Natural killer cell (primary cell): ENCODE measurements at regions not wholly inside any gene's neighbourhood (a gene's known extent, or its start where the extent isn't known, plus 50 kb on each side); places are given as distances from the start of the nearest gene placed in this dataset.

ENCODE experiments used
- ATAC-seq, 3 donors: fragments of 150-1000 bp in 2 of 3; fragments of 200-7000 bp in 1 of 3; cut with Tn5 transposase; 1 replicate in 1 of 3; 2 replicates in 2 of 3; pipeline ENCODE4 v1.10.0; 2021; ENCODE audit warnings: mild to moderate bottlenecking in 2 of 3, moderate library complexity in 2 of 3
- DNase-seq, 2 donors: peaks; one replicate each; pipeline versions ENCODE4 v3.0.0 to v3.0.0-alpha.2; 2013 to 2021; ENCODE audit warnings: mixed read lengths in 1 of 2
- H3K27ac ChIP-seq: one replicate; pipeline ENCODE4 v1.5.1; 2013; ENCODE audit warnings: mild to moderate bottlenecking, low read length
- H3K27me3 ChIP-seq: one replicate; pipeline ENCODE4 v1.6.1; 2013; ENCODE audit warnings: low read length; ENCODE audit not compliant: control insufficient read depth, insufficient read depth
- H3K36me3 ChIP-seq: one replicate; pipeline ENCODE4 v1.6.1; 2013; ENCODE audit warnings: low read length; ENCODE audit not compliant: control insufficient read depth, insufficient read depth
- H3K4me1 ChIP-seq: one replicate; pipeline ENCODE4 v1.6.1; 2013; ENCODE audit warnings: low read length; ENCODE audit not compliant: control insufficient read depth, insufficient read depth
- H3K4me3 ChIP-seq: one replicate; pipeline ENCODE4 v1.5.1; 2013; ENCODE audit warnings: low read length
- H3K9me3 ChIP-seq: one replicate; pipeline ENCODE4 v1.6.1; 2013; ENCODE audit warnings: low read length; ENCODE audit not compliant: control insufficient read depth, insufficient read depth
- H3K27ac Mint-ChIP-seq, 2 donors: one replicate each; pipeline ENCODE4 v1.8.0; 2022; ENCODE audit warnings: mild to moderate bottlenecking in 2 of 2, mixed read lengths in 2 of 2, moderate library complexity in 1 of 2
- H3K27me3 Mint-ChIP-seq, 2 donors: one replicate each; pipeline ENCODE4 v1.8.0; 2022; ENCODE audit warnings: low read depth in 2 of 2, mixed read lengths in 2 of 2
- H3K36me3 Mint-ChIP-seq: one replicate; pipeline ENCODE4 v1.8.0; 2022; ENCODE audit warnings: mixed read lengths
- H3K4me1 Mint-ChIP-seq, 2 donors: one replicate each; pipeline ENCODE4 v1.8.0; 2022; ENCODE audit warnings: mixed read lengths in 2 of 2
- H3K4me3 Mint-ChIP-seq: one replicate; pipeline ENCODE4 v1.8.0; 2022; ENCODE audit warnings: mild to moderate bottlenecking, moderate library complexity, mixed read lengths
- H3K9me3 Mint-ChIP-seq, 2 donors: one replicate each; pipeline ENCODE4 v1.8.0; 2022; ENCODE audit warnings: mixed read lengths in 2 of 2
- WGBS: methylation state at CpG from one replicate; pipeline ENCODE4 v1.1.7; 2013; ENCODE audit warnings: missing lambda C conversion rate; ENCODE audit not compliant: insufficient coverage; 5-methylcytosine and 5-hydroxymethylcytosine counted together
- intact Hi-C: fragments of 100-400 bp; cut with micrococcal nuclease; formaldehyde crosslinking; loops from one replicate; pipeline ENCODE4 v1.14.2; 2022
- TF ChIP-seq, protein P1 (sequence below): fragments of 200-600 bp; IDR thresholded peaks from one replicate; pipeline ENCODE4 v1.8.0; 2022; ENCODE audit warnings: antibody characterized with exemption

DNA sequence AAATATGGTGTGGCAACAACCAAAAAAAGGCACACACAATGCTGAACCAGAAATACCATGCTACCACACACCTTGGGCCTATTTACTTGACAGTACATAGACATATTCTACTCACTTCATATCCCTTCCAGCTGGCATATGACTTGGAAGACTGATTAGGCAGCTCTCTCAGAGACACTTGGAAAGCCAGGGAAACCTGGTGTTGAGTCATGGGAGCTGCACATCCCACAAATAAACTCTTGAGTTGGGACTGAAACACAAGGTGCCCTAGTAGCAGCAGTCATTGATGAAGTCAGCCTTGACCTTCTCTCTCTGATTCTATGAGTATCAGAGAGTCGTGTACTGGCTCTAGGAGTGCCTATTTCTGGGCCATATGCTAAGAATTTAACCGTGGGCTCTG is 776.6 kb upstream of the LCORL start:
- Histone ChIP-seq H3K9me3 (no peaks in the 10 kb centered on the region), H3K36me3 (no peaks in the 10 kb centered on the region), H3K4me1 (no peaks in the 10 kb centered on the region), H3K4me3 (no peak overlapping the region), H3K27ac (no peak overlapping the region), H3K27me3 (no peaks in the 10 kb centered on the region)
- ATAC-seq (no peak), DNase-seq (no peak)
- Mint-ChIP-seq H3K36me3 (no peaks in the 10 kb centered on the region), H3K27ac (no peak overlapping the region), H3K4me3 (no peak overlapping the region), H3K4me1 (no peaks in the 10 kb centered on the region), H3K9me3 (peaks cover 4 to 10% of the 10 kb centered on the region in 2 donors), H3K27me3 (no peaks in the 10 kb centered on the region)
- TF ChIP-seq, protein P1, sequence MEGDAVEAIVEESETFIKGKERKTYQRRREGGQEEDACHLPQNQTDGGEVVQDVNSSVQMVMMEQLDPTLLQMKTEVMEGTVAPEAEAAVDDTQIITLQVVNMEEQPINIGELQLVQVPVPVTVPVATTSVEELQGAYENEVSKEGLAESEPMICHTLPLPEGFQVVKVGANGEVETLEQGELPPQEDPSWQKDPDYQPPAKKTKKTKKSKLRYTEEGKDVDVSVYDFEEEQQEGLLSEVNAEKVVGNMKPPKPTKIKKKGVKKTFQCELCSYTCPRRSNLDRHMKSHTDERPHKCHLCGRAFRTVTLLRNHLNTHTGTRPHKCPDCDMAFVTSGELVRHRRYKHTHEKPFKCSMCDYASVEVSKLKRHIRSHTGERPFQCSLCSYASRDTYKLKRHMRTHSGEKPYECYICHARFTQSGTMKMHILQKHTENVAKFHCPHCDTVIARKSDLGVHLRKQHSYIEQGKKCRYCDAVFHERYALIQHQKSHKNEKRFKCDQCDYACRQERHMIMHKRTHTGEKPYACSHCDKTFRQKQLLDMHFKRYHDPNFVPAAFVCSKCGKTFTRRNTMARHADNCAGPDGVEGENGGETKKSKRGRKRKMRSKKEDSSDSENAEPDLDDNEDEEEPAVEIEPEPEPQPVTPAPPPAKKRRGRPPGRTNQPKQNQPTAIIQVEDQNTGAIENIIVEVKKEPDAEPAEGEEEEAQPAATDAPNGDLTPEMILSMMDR = no peak
- intact Hi-C loops = no loop called here
- WGBS = 47% methylated on average over 2 of the region's 2 CpGs

GRCh38 chr4:18795794-18796193 is 774.2 kb upstream of the LCORL start:
- H3K4me3 Mint-ChIP-seq = no peak overlapping the region
- Histone ChIP-seq H3K4me3 (no peak overlapping the region), H3K27ac (no peak overlapping the region), H3K36me3 (no peaks in the 10 kb centered on the region), H3K9me3 (no peaks in the 10 kb centered on the region), H3K27me3 (no peaks in the 10 kb centered on the region), H3K4me1 (no peaks in the 10 kb centered on the region)
- no peak for ATAC-seq
- peaks cover 4 to 10% of the 10 kb centered on the region in 2 donors for H3K9me3 Mint-ChIP-seq
- no peak overlapping the region for H3K27ac Mint-ChIP-seq
- H3K27me3 Mint-ChIP-seq = no peaks in the 10 kb centered on the region
- H3K36me3 Mint-ChIP-seq = no peaks in the 10 kb centered on the region
- TF ChIP-seq, protein P1 = no peak
- no peaks in the 10 kb centered on the region for H3K4me1 Mint-ChIP-seq
- intact Hi-C loops = no loop called here
- no peak for DNase-seq
- 100% methylated on average over 1 of the region's 1 CpG for WGBS

GRCh38 chr4:18777190-18777930 is 755.8 kb upstream of the LCORL start:
- DNase-seq = no peak
- no peak overlapping the region for H3K4me3 ChIP-seq
- TF ChIP-seq, protein P1 = no peak
- 100% methylated on average over 1 of the region's 4 CpGs for WGBS
- ATAC-seq = no peak
- no peaks in the 10 kb centered on the region for H3K27me3 ChIP-seq
- Mint-ChIP-seq H3K4me3 (no peak overlapping the region), H3K9me3 (peaks cover 14 to 19% of the 10 kb centered on the region in 2 donors), H3K4me1 (no peaks in the 10 kb centered on the region), H3K27me3 (no peaks in the 10 kb centered on the region), H3K27ac (no peak overlapping the region), H3K36me3 (no peaks in the 10 kb centered on the region)
- H3K9me3 ChIP-seq = no peaks in the 10 kb centered on the region
- intact Hi-C loops = no loop called here
- H3K27ac ChIP-seq = no peak overlapping the region
- H3K4me1 ChIP-seq = no peaks in the 10 kb centered on the region
- H3K36me3 ChIP-seq = no peaks in the 10 kb centered on the region

GRCh38 chr4:18767921-18768320 is 746.4 kb upstream of the LCORL start:
- TF ChIP-seq, protein P1 = no peak
- Histone ChIP-seq H3K36me3 (no peaks in the 10 kb centered on the region), H3K4me3 (no peak overlapping the region), H3K4me1 (no peaks in the 10 kb centered on the region), H3K9me3 (no peaks in the 10 kb centered on the region), H3K27me3 (no peaks in the 10 kb centered on the region), H3K27ac (no peak overlapping the region)
- DNase-seq = no peak
- no peaks in the 10 kb centered on the region for H3K4me1 Mint-ChIP-seq
- 77% methylated on average over 2 of the region's 2 CpGs for WGBS
- peaks cover 11 to 27% of the 10 kb centered on the region in 2 donors for H3K9me3 Mint-ChIP-seq
- H3K36me3 Mint-ChIP-seq = no peaks in the 10 kb centered on the region
- intact Hi-C loops = no loop called here
- H3K4me3 Mint-ChIP-seq = no peak overlapping the region
- no peak for ATAC-seq
- H3K27ac Mint-ChIP-seq = no peak overlapping the region
- H3K27me3 Mint-ChIP-seq = no peaks in the 10 kb centered on the region
